HepG2 (cell line): ENCODE measurements at regions not wholly inside any gene's neighbourhood (a gene's known extent, or its start where the extent isn't known, plus 50 kb on each side); places are given as distances from the start of the nearest gene placed in this dataset.

Experiments used
- ATAC-seq: fragments of 200-7000 bp; cut with Tn5 transposase; 3 replicates; pipeline ENCODE4 v1.9.1; 2020; ENCODE audit warnings: mild to moderate bottlenecking, moderate library complexity
- BruUV-seq: library from RNA; stranded (reverse); fragments of 400-500 nt; replicated peaks from 2 replicates; lab custom pipeline; 2021; lab: Mats Ljungman, UMichigan
- CTCF ChIA-PET: fragments of 300-600 bp; formaldehyde crosslinking; extraction: SDS; loops from one replicate; lab custom pipeline; 2021; ENCODE audit warnings: low total read pairs, inconsistent platforms, low intra/inter-chr PET ratio; lab: Yijun Ruan, JAX
- POLR2A ChIA-PET: fragments of 350-600 bp; sonication (Branson Sonifier 250); formaldehyde crosslinking; loops from one replicate; lab custom pipeline; 2020; ENCODE audit warnings: antibody characterized with exemption, inconsistent platforms; lab: Yijun Ruan, JAX
- DNase-seq: peaks from one replicate; pipeline ENCODE4 v3.0.0-alpha.2; 2015; ENCODE audit warnings: low spot score
- FAIRE-seq: peaks from 3 replicates; lab custom pipeline; 2011; peaks lifted over from hg19 to GRCh38; lab: Jason Lieb, UNC
- H2AFZ ChIP-seq: one replicate; pipeline ENCODE4 v1.6.1; 2011; ENCODE audit warnings: low read length, inconsistent platforms
- H3K27ac ChIP-seq: fragments of 300-600 bp; 3 replicates; pipeline ENCODE4 v1.8.0; 2011; ENCODE audit warnings: mixed run types, mild to moderate bottlenecking, mixed read lengths, low read length, inconsistent platforms; ENCODE audit not compliant: insufficient read depth; ENCODE audit errors: extremely low read length
- H3K27me3 ChIP-seq, 2 experiments: fragments of 200-600 bp in 1 of 2; 2 replicates in 1 of 2; 3 replicates in 1 of 2; pipeline versions ENCODE4 v1.6.0 to v1.8.0; 2011; ENCODE audit warnings: low read length in 2 of 2, mild to moderate bottlenecking in 2 of 2, moderate library complexity in 2 of 2, inconsistent platforms in 1 of 2; ENCODE audit not compliant: insufficient read depth in 2 of 2, control insufficient read depth in 1 of 2
- H3K36me3 ChIP-seq, 2 experiments: fragments of 200-600 bp in 1 of 2; replicated peaks in 1 of 2; 2 replicates in 1 of 2; 3 replicates in 1 of 2; pipeline versions ENCODE4 v1.5.1 to v1.8.0; 2011; ENCODE audit warnings: low read length in 2 of 2, inconsistent platforms in 1 of 2; ENCODE audit not compliant: insufficient read depth in 2 of 2, control insufficient read depth in 1 of 2
- H3K4me1 ChIP-seq: 2 replicates; pipeline ENCODE4 v1.5.1; 2012; ENCODE audit warnings: low read length, inconsistent platforms; ENCODE audit not compliant: insufficient read depth
- H3K4me2 ChIP-seq: 2 replicates; pipeline ENCODE4 v1.6.0; 2011; ENCODE audit warnings: low read depth, low read length, inconsistent platforms
- H3K4me3 ChIP-seq, 3 experiments: fragments of 200-600 bp in 1 of 3; sonication (generic), shearing (Covaris generic) in 1 of 3; replicated peaks in 1 of 3; 2 replicates each; pipeline ENCODE4 v1.5.1; 2011 to 2016; ENCODE audit warnings: low read length in 3 of 3, inconsistent platforms in 2 of 3, low read depth in 2 of 3, mild to moderate bottlenecking in 2 of 3, control low read depth in 1 of 3, mixed read lengths in 1 of 3; ENCODE audit not compliant: insufficient read depth in 1 of 3
- H3K79me2 ChIP-seq: one replicate; pipeline ENCODE4 v1.6.1; 2011; ENCODE audit warnings: low read length, inconsistent platforms; ENCODE audit not compliant: insufficient read depth
- H3K9ac ChIP-seq: 2 replicates; pipeline ENCODE4 v1.6.0; 2011; ENCODE audit warnings: mild to moderate bottlenecking, low read depth, low read length, inconsistent platforms; ENCODE audit not compliant: insufficient read depth
- H3K9me3 ChIP-seq: 2 replicates; pipeline ENCODE4 v1.5.1; 2012; ENCODE audit warnings: mild to moderate bottlenecking, low read length
- H4K20me1 ChIP-seq: 2 replicates; pipeline ENCODE4 v1.6.0; 2011; ENCODE audit warnings: inconsistent platforms, mild to moderate bottlenecking, low read length, moderate library complexity; ENCODE audit not compliant: insufficient read depth
- ARID4A ChIP-seq: sonication (generic); formaldehyde crosslinking; IDR thresholded peaks from 2 replicates; pipeline ENCODE4 v1.5.0; 2020; ENCODE audit warnings: mild to moderate bottlenecking, missing genetic modification reagents, borderline replicate concordance
- BATF2 ChIP-seq: sonication (generic); formaldehyde crosslinking; IDR thresholded peaks from 2 replicates; pipeline ENCODE4 v1.8.0; 2022; ENCODE audit warnings: mild to moderate bottlenecking, missing genetic modification reagents, moderate library complexity
- BHLHE40 ChIP-seq: IDR thresholded peaks from 2 replicates; pipeline ENCODE4 v1.6.1; 2011; ENCODE audit warnings: low read length, improper control_type of control experiment
- HOXA3 ChIP-seq: sonication (generic); formaldehyde crosslinking; IDR thresholded peaks from 2 replicates; pipeline ENCODE4 v1.5.0; 2020; ENCODE audit warnings: missing genetic modification reagents
- NCOA5 ChIP-seq: sonication (generic); formaldehyde crosslinking; IDR thresholded peaks from 2 replicates; pipeline ENCODE4 v1.4.0; 2020; ENCODE audit warnings: missing genetic modification reagents
- NR3C1 ChIP-seq: sonication (generic); formaldehyde crosslinking; IDR thresholded peaks from 2 replicates; pipeline ENCODE4 v1.4.0; 2020; ENCODE audit warnings: missing genetic modification reagents
- RCOR2 ChIP-seq: IDR thresholded peaks from 2 replicates; pipeline ENCODE4 v1.6.1; 2016; ENCODE audit warnings: missing biosample characterization, missing genetic modification reagents
- RFXANK ChIP-seq: IDR thresholded peaks from 2 replicates; pipeline ENCODE4 v1.6.1; 2016
- ZKSCAN5 ChIP-seq: sonication (generic); formaldehyde crosslinking; IDR thresholded peaks from 2 replicates; pipeline ENCODE4 v1.5.1; 2020; ENCODE audit warnings: mild to moderate bottlenecking, missing genetic modification reagents
- ZNF138 ChIP-seq: sonication (generic); formaldehyde crosslinking; IDR thresholded peaks from 2 replicates; pipeline ENCODE4 v1.5.0; 2020; ENCODE audit warnings: mild to moderate bottlenecking, low read depth, missing genetic modification reagents
- ZNF674 ChIP-seq: sonication (generic); formaldehyde crosslinking; IDR thresholded peaks from 2 replicates; pipeline ENCODE4 v1.5.0; 2020; ENCODE audit warnings: low read depth, mild to moderate bottlenecking, missing genetic modification reagents
- ZNF75D ChIP-seq: sonication (generic); formaldehyde crosslinking; IDR thresholded peaks from 2 replicates; pipeline ENCODE4 v1.8.1; 2023; ENCODE audit warnings: missing genetic modification reagents, mild to moderate bottlenecking, borderline replicate concordance
- WGBS: methylation state at CpG from one replicate; pipeline ENCODE4 v1.1.6; 2017; ENCODE audit warnings: low lambda C conversion rate; 5-methylcytosine and 5-hydroxymethylcytosine counted together
- in situ Hi-C: cut with HindIII; loops from 2 replicates; pipeline ENCODE4 v1.10.0; 2017; ENCODE audit warnings: low pct_unique_long_range_greater_than_20kb; ENCODE audit not compliant: extremely low pct_ligation_motif_present
- intact Hi-C: fragments of 100-400 bp; cut with micrococcal nuclease; formaldehyde crosslinking; loops from one replicate; pipeline ENCODE4 v1.10.0; 2022; ENCODE audit not compliant: unreplicated experiment
- TF ChIP-seq, protein P1 (sequence below): sonication (generic); formaldehyde crosslinking; IDR thresholded peaks from 2 replicates; pipeline ENCODE4 v1.5.1; 2020; ENCODE audit warnings: missing genetic modification reagents, mild to moderate bottlenecking, borderline replicate concordance
- TF ChIP-seq, protein P2 (sequence below): sonication (generic); formaldehyde crosslinking; IDR thresholded peaks from 2 replicates; pipeline ENCODE4 v1.4.0; 2020; ENCODE audit warnings: missing genetic modification reagents

GRCh38 chr16:63326736-63327339 lies 1290.6 kb upstream of the CDH8 start:
- no peaks in the 10 kb centered on the region for H3K79me2 ChIP-seq
- TF ChIP-seq ZNF138 (CRISPR knock-in tag) (no peak), BATF2 (CRISPR knock-in tag) (no peak), ZKSCAN5 (CRISPR knock-in tag) (no peak), HOXA3 (CRISPR knock-in tag) (no peak), ARID4A (no peak), RCOR2 (CRISPR knock-in tag) (no peak), RFXANK (CRISPR knock-in tag) (no peak), BHLHE40 (no peak), NR3C1 (CRISPR knock-in tag) (no peak), ZNF75D (CRISPR knock-in tag) (no peak), ZNF674 (no peak), NCOA5 (CRISPR knock-in tag) (no peak)
- TF ChIP-seq, protein P1, sequence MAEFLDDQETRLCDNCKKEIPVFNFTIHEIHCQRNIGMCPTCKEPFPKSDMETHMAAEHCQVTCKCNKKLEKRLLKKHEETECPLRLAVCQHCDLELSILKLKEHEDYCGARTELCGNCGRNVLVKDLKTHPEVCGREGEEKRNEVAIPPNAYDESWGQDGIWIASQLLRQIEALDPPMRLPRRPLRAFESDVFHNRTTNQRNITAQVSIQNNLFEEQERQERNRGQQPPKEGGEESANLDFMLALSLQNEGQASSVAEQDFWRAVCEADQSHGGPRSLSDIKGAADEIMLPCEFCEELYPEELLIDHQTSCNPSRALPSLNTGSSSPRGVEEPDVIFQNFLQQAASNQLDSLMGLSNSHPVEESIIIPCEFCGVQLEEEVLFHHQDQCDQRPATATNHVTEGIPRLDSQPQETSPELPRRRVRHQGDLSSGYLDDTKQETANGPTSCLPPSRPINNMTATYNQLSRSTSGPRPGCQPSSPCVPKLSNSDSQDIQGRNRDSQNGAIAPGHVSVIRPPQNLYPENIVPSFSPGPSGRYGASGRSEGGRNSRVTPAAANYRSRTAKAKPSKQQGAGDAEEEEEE (CRISPR knock-in tag): no peak
- TF ChIP-seq, protein P2, sequence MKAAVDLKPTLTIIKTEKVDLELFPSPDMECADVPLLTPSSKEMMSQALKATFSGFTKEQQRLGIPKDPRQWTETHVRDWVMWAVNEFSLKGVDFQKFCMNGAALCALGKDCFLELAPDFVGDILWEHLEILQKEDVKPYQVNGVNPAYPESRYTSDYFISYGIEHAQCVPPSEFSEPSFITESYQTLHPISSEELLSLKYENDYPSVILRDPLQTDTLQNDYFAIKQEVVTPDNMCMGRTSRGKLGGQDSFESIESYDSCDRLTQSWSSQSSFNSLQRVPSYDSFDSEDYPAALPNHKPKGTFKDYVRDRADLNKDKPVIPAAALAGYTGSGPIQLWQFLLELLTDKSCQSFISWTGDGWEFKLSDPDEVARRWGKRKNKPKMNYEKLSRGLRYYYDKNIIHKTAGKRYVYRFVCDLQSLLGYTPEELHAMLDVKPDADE (CRISPR knock-in tag): no peak
- in situ Hi-C loops (no loop called here), intact Hi-C loops (no loop called here)
- H4K20me1 ChIP-seq: no peaks in the 10 kb centered on the region
- FAIRE-seq (no peak), DNase-seq (no peak), ATAC-seq (no peak)
- BruUV-seq: no TSS peak
- no peak overlapping the region for H3K27ac ChIP-seq
- no peaks in the 10 kb centered on the region for H3K27me3 ChIP-seq
- H3K4me2 ChIP-seq: no peak overlapping the region
- WGBS: 2% methylated on average over 3 of the region's 3 CpGs
- no peak overlapping the region for H3K9ac ChIP-seq
- 0 out of 2 replicates have a peak, but pooled peaks cover 2% of the 10 kb centered on the region for H3K9me3 ChIP-seq
- no peaks in the 10 kb centered on the region for H3K36me3 ChIP-seq
- ChIA-PET CTCF (no interaction called here), POLR2A (no interaction called here)
- H3K4me3 ChIP-seq: no peak overlapping the region
- no peak overlapping the region for H2AFZ ChIP-seq
- H3K4me1 ChIP-seq: no peaks in the 10 kb centered on the region
